GM10248 (cell line): ENCODE measurements at regions not wholly inside any gene's neighbourhood (a gene's known extent, or its start where the extent isn't known, plus 50 kb on each side); places are given as distances from the start of the nearest gene placed in this dataset.

Experiments used
- CTCF ChIA-PET: fragments of 300-600 bp; sonication (Branson Sonifier 250); formaldehyde crosslinking; extraction: SDS; loops from one replicate; lab custom pipeline; 2021; ENCODE audit warnings: antibody characterized with exemption; lab: Yijun Ruan, JAX
- POLR2A ChIA-PET: fragments of 350-650 bp; sonication (Branson Sonifier 250); formaldehyde crosslinking; extraction: SDS; loops from one replicate; lab custom pipeline; 2020; ENCODE audit warnings: antibody characterized with exemption; lab: Yijun Ruan, JAX
- DNase-seq: peaks from one replicate; pipeline ENCODE4 v3.0.0; 2012; ENCODE audit errors: extremely low spot score
- TF ChIP-seq, protein P1 (sequence below): IDR thresholded peaks from 2 replicates; pipeline ENCODE4 v1.5.1; 2012; ENCODE audit warnings: mild to moderate bottlenecking, low read depth; ENCODE audit errors: extremely low read depth, missing control alignments, control extremely low read depth

DNA sequence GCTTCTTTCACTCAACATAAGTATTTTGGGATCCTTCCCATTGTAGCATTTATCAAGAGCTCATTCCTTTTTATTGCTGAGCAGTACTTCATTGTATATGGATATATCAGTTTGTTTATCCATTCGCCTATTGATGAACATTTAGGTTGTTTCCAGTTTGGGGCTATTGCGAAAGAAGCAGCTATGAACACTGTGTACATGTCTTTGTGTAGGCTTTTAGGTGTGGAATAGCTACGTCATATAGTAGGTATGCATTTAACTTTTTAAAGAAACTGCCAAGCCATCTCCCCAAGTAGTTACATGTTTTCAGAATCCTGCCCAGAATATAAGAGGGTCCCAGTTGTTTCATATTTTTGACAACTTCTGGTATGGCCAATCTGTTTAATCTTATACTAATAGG is 468.1 kb downstream of the IPMK start:
- ChIA-PET CTCF (no interaction called here), POLR2A (no interaction called here)
- TF ChIP-seq, protein P1, sequence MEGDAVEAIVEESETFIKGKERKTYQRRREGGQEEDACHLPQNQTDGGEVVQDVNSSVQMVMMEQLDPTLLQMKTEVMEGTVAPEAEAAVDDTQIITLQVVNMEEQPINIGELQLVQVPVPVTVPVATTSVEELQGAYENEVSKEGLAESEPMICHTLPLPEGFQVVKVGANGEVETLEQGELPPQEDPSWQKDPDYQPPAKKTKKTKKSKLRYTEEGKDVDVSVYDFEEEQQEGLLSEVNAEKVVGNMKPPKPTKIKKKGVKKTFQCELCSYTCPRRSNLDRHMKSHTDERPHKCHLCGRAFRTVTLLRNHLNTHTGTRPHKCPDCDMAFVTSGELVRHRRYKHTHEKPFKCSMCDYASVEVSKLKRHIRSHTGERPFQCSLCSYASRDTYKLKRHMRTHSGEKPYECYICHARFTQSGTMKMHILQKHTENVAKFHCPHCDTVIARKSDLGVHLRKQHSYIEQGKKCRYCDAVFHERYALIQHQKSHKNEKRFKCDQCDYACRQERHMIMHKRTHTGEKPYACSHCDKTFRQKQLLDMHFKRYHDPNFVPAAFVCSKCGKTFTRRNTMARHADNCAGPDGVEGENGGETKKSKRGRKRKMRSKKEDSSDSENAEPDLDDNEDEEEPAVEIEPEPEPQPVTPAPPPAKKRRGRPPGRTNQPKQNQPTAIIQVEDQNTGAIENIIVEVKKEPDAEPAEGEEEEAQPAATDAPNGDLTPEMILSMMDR: no peak
- no peak for DNase-seq

DNA sequence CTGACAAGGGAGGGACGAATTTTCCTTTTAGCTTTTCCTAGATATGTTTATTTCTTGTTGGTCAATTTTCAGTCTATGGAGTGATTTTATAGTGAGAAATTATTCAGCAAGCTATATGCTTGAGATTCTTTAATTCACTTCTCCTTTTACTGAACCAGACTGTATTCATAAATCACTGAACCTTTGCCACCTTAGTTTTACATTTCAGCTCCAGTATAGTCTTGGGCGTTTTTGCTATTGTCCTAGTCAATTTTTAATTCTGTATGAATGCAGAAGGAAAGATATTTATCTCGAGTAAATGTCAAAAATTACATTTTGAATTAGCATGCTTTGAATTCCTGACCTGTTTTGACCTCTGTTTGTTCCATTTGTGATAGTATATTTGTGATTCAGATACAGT is 468.9 kb downstream of the IPMK start:
- ChIA-PET CTCF (interaction anchor here (1.0 to 1.7 kb wide), 2 partner anchors 11 to 50 kb away, joined by 3 read pairs; no protein-coding TSS in a partner anchor), POLR2A (no interaction called here)
- no peak for DNase-seq
- TF ChIP-seq, protein P1: no peak

DNA sequence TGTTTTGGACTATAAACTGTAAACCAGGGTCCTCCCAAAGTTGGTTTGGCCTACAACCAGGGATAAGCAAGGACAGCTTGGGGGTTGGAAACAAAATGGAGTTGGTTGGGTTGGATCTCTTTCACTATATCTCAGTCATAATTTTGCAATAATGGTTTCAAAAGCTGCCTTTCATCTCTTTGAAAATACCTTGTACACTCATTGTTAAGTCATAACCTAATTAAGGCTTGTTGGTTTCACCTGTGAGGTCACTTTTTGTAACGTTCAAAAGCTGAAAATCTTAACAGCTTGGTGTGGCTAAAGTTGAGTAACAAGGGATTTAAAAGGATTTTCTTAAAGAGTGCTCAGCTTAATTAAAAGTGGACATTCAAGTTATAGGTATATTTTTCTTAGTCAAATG is 476.1 kb downstream of the IPMK start:
- no peak for DNase-seq
- ChIA-PET POLR2A (no interaction called here), CTCF (interaction anchor here (0.8 to 1.4 kb wide), 2 partner anchors 21 to 64 kb away, joined by 3 read pairs; no protein-coding TSS in a partner anchor)
- TF ChIP-seq, protein P1: no peak

DNA sequence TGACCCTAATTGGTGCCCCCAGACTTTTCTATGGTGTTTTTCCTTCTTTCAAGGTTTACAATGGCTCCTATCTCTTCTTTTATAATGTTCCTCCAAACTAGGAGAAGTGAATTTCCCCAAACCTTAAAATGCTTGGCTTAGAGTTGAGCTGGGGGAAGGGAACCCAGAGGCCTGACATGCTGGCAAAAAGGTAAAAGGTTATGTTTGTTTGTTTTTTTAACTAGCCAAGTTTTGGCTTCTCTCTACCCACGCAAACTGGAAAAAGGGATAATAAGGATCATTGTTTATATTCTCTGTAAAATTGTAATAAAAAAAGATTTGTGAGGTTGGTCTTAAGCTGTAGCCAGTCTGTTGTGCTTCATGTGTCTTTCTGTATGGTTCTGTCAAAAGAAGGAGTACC is 477.0 kb downstream of the IPMK start:
- ChIA-PET POLR2A (no interaction called here), CTCF (no interaction called here)

DNA sequence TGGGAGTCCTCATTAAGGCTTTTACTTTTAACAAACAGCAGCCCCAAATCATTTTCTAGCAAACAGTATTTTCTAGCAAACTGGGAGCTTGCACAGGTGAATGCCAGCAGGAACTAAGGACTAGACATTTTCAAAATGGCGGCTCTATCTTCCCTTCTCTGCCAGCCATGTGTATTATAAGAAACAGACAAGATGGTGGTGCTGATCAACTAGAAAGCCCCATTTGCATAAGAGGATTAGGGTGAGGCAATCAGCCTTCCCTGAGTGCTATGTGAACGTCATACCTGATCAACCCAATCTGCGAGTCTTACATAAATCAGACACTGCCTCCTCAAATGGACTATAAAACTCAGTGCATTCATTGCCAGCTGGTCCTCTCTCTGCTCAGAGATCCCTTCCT is 479.6 kb downstream of the IPMK start:
- ChIA-PET POLR2A (no interaction called here), CTCF (no interaction called here)
- DNase-seq: no peak
- TF ChIP-seq, protein P1: no peak

More for the DNA sequence above, 477.0 kb downstream of the IPMK start:
- no peak for DNase-seq
- TF ChIP-seq, protein P1: no peak

DNA sequence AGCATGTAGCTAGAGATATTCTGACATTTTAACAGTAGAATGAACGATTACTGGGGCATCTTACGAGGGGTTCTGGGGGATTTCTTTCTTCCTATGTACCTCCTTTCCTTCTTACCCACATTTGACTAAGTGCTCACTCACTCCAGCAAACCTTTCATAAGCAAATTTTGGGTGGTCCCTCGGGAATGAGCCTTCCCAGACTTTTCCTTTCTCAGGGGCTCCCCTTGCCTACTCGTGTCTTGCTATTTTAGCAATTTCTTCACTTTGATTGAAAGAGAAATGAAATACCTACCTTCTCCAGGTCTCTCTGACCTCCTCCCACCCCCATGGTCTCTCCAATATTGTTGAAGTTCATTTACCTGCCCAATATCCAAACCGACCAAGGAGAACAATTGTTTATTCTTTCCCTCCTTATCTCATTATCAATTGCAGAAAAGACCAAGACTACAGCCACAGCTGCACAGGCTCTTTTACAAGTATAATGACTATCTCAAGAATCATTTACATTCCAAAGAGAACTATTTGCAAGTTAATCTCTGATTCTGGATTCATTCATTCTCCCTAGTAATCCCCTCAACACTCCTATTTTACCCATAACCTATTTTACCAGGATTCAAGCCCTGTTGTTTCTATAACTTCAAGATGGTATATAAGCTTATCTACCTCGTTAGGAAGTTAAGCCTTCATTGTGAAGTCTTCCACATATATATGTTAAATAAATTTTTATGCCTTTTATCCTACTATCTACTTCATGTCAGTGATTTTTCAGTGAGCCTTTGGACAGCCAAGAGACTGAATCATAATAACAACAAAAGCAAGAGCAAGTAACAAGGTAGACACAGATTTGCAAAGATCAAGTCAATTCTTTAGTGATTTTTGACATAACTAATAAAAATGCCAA is 480.6 kb downstream of the IPMK start:
- DNase-seq: no peak
- ChIA-PET POLR2A (no interaction called here), CTCF (no interaction called here)
- TF ChIP-seq, protein P1: no peak
